Sigmoid colon (tissue), 4 donors: ENCODE measurements at regions not wholly inside any gene's neighbourhood (a gene's known extent, or its start where the extent isn't known, plus 50 kb on each side); places are given as distances from the start of the nearest gene placed in this dataset.

Experiments
- EP300 ChIP-seq, 4 donors: sonication (generic); formaldehyde crosslinking; IDR thresholded peaks; one replicate each; pipeline ENCODE4 v1.6.1; 2017; ENCODE audit warnings: antibody characterized with exemption in 4 of 4
- POLR2A ChIP-seq, 2 donors: fragments of 450-650 bp; IDR thresholded peaks; one replicate each; pipeline ENCODE4 v1.6.1; 2016; ENCODE audit warnings: antibody characterized with exemption in 2 of 2, mild to moderate bottlenecking in 2 of 2, moderate library complexity in 2 of 2
- TF ChIP-seq, protein P1 (sequence below), 4 experiments: fragments of 450-650 bp in 3 of 4; fragments of 200-600 bp in 1 of 4; IDR thresholded peaks; one replicate each; pipeline ENCODE4 v1.5.1; 2016 to 2019; ENCODE audit warnings: antibody characterized with exemption in 4 of 4, mild to moderate bottlenecking in 3 of 4, moderate library complexity in 2 of 4

GRCh38 chr4:165723051-165723795, 149.8 kb upstream of the TLL1 start:
- TF ChIP-seq EP300 (IDR thresholded peaks at IDR 0.05) (no peak), POLR2A (IDR thresholded peaks at IDR 0.05) (no peak)
- TF ChIP-seq, protein P1, sequence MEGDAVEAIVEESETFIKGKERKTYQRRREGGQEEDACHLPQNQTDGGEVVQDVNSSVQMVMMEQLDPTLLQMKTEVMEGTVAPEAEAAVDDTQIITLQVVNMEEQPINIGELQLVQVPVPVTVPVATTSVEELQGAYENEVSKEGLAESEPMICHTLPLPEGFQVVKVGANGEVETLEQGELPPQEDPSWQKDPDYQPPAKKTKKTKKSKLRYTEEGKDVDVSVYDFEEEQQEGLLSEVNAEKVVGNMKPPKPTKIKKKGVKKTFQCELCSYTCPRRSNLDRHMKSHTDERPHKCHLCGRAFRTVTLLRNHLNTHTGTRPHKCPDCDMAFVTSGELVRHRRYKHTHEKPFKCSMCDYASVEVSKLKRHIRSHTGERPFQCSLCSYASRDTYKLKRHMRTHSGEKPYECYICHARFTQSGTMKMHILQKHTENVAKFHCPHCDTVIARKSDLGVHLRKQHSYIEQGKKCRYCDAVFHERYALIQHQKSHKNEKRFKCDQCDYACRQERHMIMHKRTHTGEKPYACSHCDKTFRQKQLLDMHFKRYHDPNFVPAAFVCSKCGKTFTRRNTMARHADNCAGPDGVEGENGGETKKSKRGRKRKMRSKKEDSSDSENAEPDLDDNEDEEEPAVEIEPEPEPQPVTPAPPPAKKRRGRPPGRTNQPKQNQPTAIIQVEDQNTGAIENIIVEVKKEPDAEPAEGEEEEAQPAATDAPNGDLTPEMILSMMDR (IDR thresholded peaks at IDR 0.05): no peak
